Ishikawa (cell line): ENCODE measurements at regions not wholly inside any gene's neighbourhood (a gene's known extent, or its start where the extent isn't known, plus 50 kb on each side); places are given as distances from the start of the nearest gene placed in this dataset.

Experiments
- FOXM1 ChIP-seq: IDR thresholded peaks from 2 replicates; pipeline ENCODE4 v1.6.1; 2012; ENCODE audit warnings: low read depth, borderline replicate concordance
- REST ChIP-seq: IDR thresholded peaks from 2 replicates; pipeline ENCODE4 v1.6.1; 2012; ENCODE audit warnings: low read depth, mild to moderate bottlenecking
- TAF1 ChIP-seq: IDR thresholded peaks from 2 replicates; pipeline ENCODE4 v1.6.1; 2012; ENCODE audit warnings: low read depth, mild to moderate bottlenecking
- YY1 ChIP-seq: IDR thresholded peaks from 2 replicates; pipeline ENCODE4 v1.6.1; 2012; ENCODE audit warnings: low read depth

GRCh38 chr1:2965676-2966075, 55.6 kb upstream of the ACTRT2 start:
- TF ChIP-seq YY1 (no peak), REST (no peak), FOXM1 (no peak), TAF1 (no peak)
